ENCODE measurements at regions not wholly inside any gene's neighbourhood (a gene's known extent, or its start where the extent isn't known, plus 50 kb on each side); places are given as distances from the start of the nearest gene placed in this dataset.

DNA sequence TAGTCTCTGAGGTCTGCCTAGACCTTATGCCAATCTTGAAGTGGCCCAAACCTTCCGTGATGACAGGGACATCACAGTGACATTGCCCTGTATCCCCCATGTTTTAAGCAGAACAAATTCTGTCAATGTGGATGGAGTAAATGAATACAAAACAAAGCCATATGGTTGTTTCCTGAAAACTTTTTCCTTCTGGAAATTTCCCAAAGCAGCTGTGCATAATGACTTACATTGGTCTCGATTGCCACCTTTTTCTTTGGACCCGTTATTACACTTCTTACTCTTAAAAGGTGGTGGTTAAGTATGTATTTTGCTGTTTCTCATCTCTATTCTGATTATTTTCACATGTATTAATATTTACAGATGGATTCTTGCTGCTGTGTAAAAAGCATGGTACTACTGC is 411.2 kb upstream of the KLF6 start:
- Mint-ChIP-seq H3K4me1 (no peaks in the 10 kb centered on the region), H3K27me3 (ENCODE audit: low read depth) (no peaks in the 10 kb centered on the region; the same call in 1 of the 2 replicates), H3K9me3 (no peaks in the 10 kb centered on the region; the same call in 1 of the 2 replicates), H3K36me3 (no peaks in the 10 kb centered on the region), H3K4me3 (no peak overlapping the region), H3K27ac (no peak overlapping the region)
- ATAC-seq (no peak), DNase-seq (ENCODE audit: low spot score) (no peak)
- CTCF ChIA-PET: interaction anchor here (0.7 kb wide), 1 partner anchor 317 kb away, joined by 3 read pairs; no protein-coding TSS in a partner anchor
- POLR2A ChIA-PET: interaction anchor here (0.6 kb wide), 1 partner anchor 113 kb away, joined by 3 read pairs; no protein-coding TSS in a partner anchor
- TF ChIP-seq SP1 (CRISPR knock-in tag; conservative IDR thresholded peaks at IDR 0.05) (no peak), MXD4 (CRISPR knock-in tag; IDR thresholded peaks at IDR 0.05; ENCODE audit: borderline replicate concordance) (no peak), GABPB1 (CRISPR knock-in tag; IDR thresholded peaks at IDR 0.05) (no peak), NFATC4 (CRISPR knock-in tag; IDR thresholded peaks at IDR 0.05) (no peak), HMGA2 (CRISPR knock-in tag; IDR thresholded peaks at IDR 0.05) (no peak)
- TF ChIP-seq, protein P1, sequence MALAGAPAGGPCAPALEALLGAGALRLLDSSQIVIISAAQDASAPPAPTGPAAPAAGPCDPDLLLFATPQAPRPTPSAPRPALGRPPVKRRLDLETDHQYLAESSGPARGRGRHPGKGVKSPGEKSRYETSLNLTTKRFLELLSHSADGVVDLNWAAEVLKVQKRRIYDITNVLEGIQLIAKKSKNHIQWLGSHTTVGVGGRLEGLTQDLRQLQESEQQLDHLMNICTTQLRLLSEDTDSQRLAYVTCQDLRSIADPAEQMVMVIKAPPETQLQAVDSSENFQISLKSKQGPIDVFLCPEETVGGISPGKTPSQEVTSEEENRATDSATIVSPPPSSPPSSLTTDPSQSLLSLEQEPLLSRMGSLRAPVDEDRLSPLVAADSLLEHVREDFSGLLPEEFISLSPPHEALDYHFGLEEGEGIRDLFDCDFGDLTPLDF (CRISPR knock-in tag; IDR thresholded peaks at IDR 0.05): no peak
- TF ChIP-seq, protein P2, sequence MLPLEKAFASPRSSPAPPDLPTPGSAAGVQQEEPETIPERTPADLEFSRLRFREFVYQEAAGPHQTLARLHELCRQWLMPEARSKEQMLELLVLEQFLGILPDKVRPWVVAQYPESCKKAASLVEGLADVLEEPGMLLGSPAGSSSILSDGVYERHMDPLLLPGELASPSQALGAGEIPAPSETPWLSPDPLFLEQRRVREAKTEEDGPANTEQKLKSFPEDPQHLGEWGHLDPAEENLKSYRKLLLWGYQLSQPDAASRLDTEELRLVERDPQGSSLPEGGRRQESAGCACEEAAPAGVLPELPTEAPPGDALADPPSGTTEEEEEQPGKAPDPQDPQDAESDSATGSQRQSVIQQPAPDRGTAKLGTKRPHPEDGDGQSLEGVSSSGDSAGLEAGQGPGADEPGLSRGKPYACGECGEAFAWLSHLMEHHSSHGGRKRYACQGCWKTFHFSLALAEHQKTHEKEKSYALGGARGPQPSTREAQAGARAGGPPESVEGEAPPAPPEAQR (CRISPR knock-in tag; IDR thresholded peaks at IDR 0.05): no peak
- TF ChIP-seq, protein P3, sequence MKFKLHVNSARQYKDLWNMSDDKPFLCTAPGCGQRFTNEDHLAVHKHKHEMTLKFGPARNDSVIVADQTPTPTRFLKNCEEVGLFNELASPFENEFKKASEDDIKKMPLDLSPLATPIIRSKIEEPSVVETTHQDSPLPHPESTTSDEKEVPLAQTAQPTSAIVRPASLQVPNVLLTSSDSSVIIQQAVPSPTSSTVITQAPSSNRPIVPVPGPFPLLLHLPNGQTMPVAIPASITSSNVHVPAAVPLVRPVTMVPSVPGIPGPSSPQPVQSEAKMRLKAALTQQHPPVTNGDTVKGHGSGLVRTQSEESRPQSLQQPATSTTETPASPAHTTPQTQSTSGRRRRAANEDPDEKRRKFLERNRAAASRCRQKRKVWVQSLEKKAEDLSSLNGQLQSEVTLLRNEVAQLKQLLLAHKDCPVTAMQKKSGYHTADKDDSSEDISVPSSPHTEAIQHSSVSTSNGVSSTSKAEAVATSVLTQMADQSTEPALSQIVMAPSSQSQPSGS (CRISPR knock-in tag; IDR thresholded peaks at IDR 0.05; ENCODE audit: borderline replicate concordance, low read depth): no peak

DNA sequence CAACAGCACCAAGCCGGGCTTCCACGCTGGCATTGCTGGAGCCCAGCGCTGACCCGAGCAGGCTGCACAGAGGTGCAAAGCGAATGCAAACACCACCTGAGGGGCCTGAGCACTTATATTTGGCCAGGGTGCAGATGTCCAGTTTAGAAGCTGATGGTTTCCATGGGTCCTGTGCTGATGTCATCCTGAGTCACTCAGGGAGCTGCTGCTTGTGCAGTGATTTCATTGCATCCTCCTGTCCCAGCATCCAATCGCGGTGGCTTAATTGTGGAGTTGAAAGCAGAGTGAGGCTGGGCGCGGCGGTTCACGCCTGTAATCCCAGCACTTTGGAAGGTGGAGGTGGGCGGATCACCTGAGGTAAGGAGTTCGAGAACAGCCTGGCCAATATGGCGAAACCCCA is 410.2 kb upstream of the KLF6 start:
- no peak for ATAC-seq
- POLR2A ChIA-PET: interaction anchor here (0.6 kb wide), 1 partner anchor 112 kb away, joined by 3 read pairs; no protein-coding TSS in a partner anchor
- TF ChIP-seq ELF4 (CRISPR knock-in tag; IDR thresholded peaks at IDR 0.05; ENCODE audit: low read depth): no peak
- TF ChIP-seq SP1 (CRISPR knock-in tag; conservative IDR thresholded peaks at IDR 0.05): no peak
- no peak for TF ChIP-seq TP53 (CRISPR knock-in tag; IDR thresholded peaks at IDR 0.05)
- no peak for TF ChIP-seq ESRRA (CRISPR knock-in tag; IDR thresholded peaks at IDR 0.05; ENCODE audit: borderline replicate concordance)
- TF ChIP-seq TEAD4 (CRISPR knock-in tag; IDR thresholded peaks at IDR 0.05): no peak
- TF ChIP-seq, protein P4, sequence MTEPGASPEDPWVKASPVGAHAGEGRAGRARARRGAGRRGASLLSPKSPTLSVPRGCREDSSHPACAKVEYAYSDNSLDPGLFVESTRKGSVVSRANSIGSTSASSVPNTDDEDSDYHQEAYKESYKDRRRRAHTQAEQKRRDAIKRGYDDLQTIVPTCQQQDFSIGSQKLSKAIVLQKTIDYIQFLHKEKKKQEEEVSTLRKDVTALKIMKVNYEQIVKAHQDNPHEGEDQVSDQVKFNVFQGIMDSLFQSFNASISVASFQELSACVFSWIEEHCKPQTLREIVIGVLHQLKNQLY (CRISPR knock-in tag; IDR thresholded peaks at IDR 0.05): no peak
- TF ChIP-seq, protein P5, sequence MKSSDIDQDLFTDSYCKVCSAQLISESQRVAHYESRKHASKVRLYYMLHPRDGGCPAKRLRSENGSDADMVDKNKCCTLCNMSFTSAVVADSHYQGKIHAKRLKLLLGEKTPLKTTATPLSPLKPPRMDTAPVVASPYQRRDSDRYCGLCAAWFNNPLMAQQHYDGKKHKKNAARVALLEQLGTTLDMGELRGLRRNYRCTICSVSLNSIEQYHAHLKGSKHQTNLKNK (CRISPR knock-in tag; IDR thresholded peaks at IDR 0.05): no peak
- TF ChIP-seq FOXJ3 (CRISPR knock-in tag; IDR thresholded peaks at IDR 0.05; ENCODE audit: borderline replicate concordance): no peak
- TF ChIP-seq, protein P6, sequence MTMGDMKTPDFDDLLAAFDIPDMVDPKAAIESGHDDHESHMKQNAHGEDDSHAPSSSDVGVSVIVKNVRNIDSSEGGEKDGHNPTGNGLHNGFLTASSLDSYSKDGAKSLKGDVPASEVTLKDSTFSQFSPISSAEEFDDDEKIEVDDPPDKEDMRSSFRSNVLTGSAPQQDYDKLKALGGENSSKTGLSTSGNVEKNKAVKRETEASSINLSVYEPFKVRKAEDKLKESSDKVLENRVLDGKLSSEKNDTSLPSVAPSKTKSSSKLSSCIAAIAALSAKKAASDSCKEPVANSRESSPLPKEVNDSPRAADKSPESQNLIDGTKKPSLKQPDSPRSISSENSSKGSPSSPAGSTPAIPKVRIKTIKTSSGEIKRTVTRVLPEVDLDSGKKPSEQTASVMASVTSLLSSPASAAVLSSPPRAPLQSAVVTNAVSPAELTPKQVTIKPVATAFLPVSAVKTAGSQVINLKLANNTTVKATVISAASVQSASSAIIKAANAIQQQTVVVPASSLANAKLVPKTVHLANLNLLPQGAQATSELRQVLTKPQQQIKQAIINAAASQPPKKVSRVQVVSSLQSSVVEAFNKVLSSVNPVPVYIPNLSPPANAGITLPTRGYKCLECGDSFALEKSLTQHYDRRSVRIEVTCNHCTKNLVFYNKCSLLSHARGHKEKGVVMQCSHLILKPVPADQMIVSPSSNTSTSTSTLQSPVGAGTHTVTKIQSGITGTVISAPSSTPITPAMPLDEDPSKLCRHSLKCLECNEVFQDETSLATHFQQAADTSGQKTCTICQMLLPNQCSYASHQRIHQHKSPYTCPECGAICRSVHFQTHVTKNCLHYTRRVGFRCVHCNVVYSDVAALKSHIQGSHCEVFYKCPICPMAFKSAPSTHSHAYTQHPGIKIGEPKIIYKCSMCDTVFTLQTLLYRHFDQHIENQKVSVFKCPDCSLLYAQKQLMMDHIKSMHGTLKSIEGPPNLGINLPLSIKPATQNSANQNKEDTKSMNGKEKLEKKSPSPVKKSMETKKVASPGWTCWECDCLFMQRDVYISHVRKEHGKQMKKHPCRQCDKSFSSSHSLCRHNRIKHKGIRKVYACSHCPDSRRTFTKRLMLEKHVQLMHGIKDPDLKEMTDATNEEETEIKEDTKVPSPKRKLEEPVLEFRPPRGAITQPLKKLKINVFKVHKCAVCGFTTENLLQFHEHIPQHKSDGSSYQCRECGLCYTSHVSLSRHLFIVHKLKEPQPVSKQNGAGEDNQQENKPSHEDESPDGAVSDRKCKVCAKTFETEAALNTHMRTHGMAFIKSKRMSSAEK (CRISPR knock-in tag; IDR thresholded peaks at IDR 0.05; ENCODE audit: borderline replicate concordance): no peak
- TF ChIP-seq JAZF1 (CRISPR knock-in tag; IDR thresholded peaks at IDR 0.05): no peak
- no peak for TF ChIP-seq ZNF232 (CRISPR knock-in tag; IDR thresholded peaks at IDR 0.05)
- TF ChIP-seq, protein P7, sequence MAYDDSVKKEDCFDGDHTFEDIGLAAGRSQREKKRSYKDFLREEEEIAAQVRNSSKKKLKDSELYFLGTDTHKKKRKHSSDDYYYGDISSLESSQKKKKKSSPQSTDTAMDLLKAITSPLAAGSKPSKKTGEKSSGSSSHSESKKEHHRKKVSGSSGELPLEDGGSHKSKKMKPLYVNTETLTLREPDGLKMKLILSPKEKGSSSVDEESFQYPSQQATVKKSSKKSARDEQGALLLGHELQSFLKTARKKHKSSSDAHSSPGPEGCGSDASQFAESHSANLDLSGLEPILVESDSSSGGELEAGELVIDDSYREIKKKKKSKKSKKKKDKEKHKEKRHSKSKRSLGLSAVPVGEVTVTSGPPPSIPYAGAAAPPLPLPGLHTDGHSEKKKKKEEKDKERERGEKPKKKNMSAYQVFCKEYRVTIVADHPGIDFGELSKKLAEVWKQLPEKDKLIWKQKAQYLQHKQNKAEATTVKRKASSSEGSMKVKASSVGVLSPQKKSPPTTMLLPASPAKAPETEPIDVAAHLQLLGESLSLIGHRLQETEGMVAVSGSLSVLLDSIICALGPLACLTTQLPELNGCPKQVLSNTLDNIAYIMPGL (CRISPR knock-in tag; IDR thresholded peaks at IDR 0.05): no peak
- TF ChIP-seq, protein P8, sequence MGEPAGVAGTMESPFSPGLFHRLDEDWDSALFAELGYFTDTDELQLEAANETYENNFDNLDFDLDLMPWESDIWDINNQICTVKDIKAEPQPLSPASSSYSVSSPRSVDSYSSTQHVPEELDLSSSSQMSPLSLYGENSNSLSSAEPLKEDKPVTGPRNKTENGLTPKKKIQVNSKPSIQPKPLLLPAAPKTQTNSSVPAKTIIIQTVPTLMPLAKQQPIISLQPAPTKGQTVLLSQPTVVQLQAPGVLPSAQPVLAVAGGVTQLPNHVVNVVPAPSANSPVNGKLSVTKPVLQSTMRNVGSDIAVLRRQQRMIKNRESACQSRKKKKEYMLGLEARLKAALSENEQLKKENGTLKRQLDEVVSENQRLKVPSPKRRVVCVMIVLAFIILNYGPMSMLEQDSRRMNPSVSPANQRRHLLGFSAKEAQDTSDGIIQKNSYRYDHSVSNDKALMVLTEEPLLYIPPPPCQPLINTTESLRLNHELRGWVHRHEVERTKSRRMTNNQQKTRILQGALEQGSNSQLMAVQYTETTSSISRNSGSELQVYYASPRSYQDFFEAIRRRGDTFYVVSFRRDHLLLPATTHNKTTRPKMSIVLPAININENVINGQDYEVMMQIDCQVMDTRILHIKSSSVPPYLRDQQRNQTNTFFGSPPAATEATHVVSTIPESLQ (CRISPR knock-in tag; IDR thresholded peaks at IDR 0.05): no peak
- TF ChIP-seq GTF2I (CRISPR knock-in tag; conservative IDR thresholded peaks at IDR 0.05): no peak

More for the DNA sequence above, 410.2 kb upstream of the KLF6 start:
- Mint-ChIP-seq H3K4me1 (no peaks in the 10 kb centered on the region), H3K36me3 (no peaks in the 10 kb centered on the region), H3K9me3 (no peaks in the 10 kb centered on the region; the same call in 1 of the 2 replicates), H3K27me3 (ENCODE audit: low read depth) (no peaks in the 10 kb centered on the region; the same call in 1 of the 2 replicates), H3K4me3 (no peak overlapping the region), H3K27ac (no peak overlapping the region)
- CTCF ChIA-PET: interaction anchor here (0.7 kb wide), 1 partner anchor 316 kb away, joined by 3 read pairs; no protein-coding TSS in a partner anchor
- no peak for DNase-seq (ENCODE audit: low spot score)
